SU-DHL-6 (cell line): ENCODE measurements at regions not wholly inside any gene's neighbourhood (a gene's known extent, or its start where the extent isn't known, plus 50 kb on each side); places are given as distances from the start of the nearest gene placed in this dataset.

Experiments used
- H2AFZ ChIP-seq: fragments of 200-600 bp; sonication (generic); 2 replicates; pipeline ENCODE4 v1.6.1; 2014; ENCODE audit warnings: low read depth, mild to moderate bottlenecking, moderate library complexity, mixed read lengths, antibody characterized with exemption, low read length; ENCODE audit not compliant: severe bottlenecking
- H3F3A ChIP-seq: fragments of 200-600 bp; shearing (Covaris generic); 2 replicates; pipeline ENCODE4 v1.6.0; 2016; ENCODE audit warnings: antibody characterized with exemption, mild to moderate bottlenecking; ENCODE audit not compliant: insufficient read depth
- H3K27ac ChIP-seq: fragments of 200-600 bp; sonication (generic); 2 replicates; pipeline ENCODE4 v1.5.1; 2016; ENCODE audit warnings: low read depth, mild to moderate bottlenecking, low read length, moderate library complexity, mixed read lengths
- H3K27me3 ChIP-seq: fragments of 200-600 bp; sonication (generic), shearing (Covaris generic); 2 replicates; pipeline ENCODE4 v1.6.0; 2014; ENCODE audit warnings: mild to moderate bottlenecking, low read length
- H3K36me3 ChIP-seq: fragments of 200-600 bp; sonication (generic); 2 replicates; pipeline ENCODE4 v1.6.1; 2014; ENCODE audit warnings: mild to moderate bottlenecking, low read length, mixed read lengths
- H3K4me2 ChIP-seq: fragments of 300-600, 200-600 bp; shearing (Covaris generic), sonication (generic); 2 replicates; pipeline ENCODE4 v1.6.0; 2014; ENCODE audit warnings: low read length, low read depth, mild to moderate bottlenecking; ENCODE audit not compliant: poor library complexity, severe bottlenecking
- H3K4me3 ChIP-seq: fragments of 200-600 bp; sonication (generic); 2 replicates; pipeline ENCODE4 v1.5.1; 2014; ENCODE audit warnings: antibody characterized with exemption, low read length, mild to moderate bottlenecking, mixed read lengths; ENCODE audit not compliant: insufficient read depth, poor library complexity, severe bottlenecking
- H3K79me2 ChIP-seq: fragments of 200-600 bp; sonication (generic); 2 replicates; pipeline ENCODE4 v1.6.1; 2014; ENCODE audit warnings: mild to moderate bottlenecking, low read length, moderate library complexity; ENCODE audit not compliant: insufficient read depth
- H3K9ac ChIP-seq: fragments of 200-600 bp; sonication (generic); 2 replicates; pipeline ENCODE4 v1.7.0; 2014; ENCODE audit warnings: mild to moderate bottlenecking, low read length
- H3K9me2 ChIP-seq: fragments of 200-600 bp; sonication (generic); replicated peaks from 2 replicates; pipeline ENCODE4 v1.6.1; 2014; ENCODE audit warnings: low read length; ENCODE audit not compliant: insufficient read depth
- H3K9me3 ChIP-seq: fragments of 200-600 bp; sonication (generic); 2 replicates; pipeline ENCODE4 v1.6.1; 2014; ENCODE audit warnings: low read length, mixed read lengths; ENCODE audit not compliant: insufficient read depth
- H4K20me1 ChIP-seq: fragments of 200-600 bp; sonication (generic); 2 replicates; pipeline ENCODE4 v1.6.1; 2014; ENCODE audit warnings: low read depth, mild to moderate bottlenecking, antibody characterized with exemption, low read length, moderate library complexity, mixed read lengths
- CTCF ChIP-seq: fragments of 200-600 bp; sonication (generic); IDR thresholded peaks from one replicate; pipeline ENCODE4 v1.5.1; 2017; ENCODE audit warnings: antibody characterized with exemption, mild to moderate bottlenecking, low read length, moderate library complexity; ENCODE audit not compliant: insufficient read depth, poor library complexity, severe bottlenecking
- EZH2phosphoT487 ChIP-seq: fragments of 200-600 bp; sonication (generic), shearing (Covaris generic); conservative IDR thresholded peaks from 2 replicates; pipeline ENCODE4 v1.6.1; 2018; ENCODE audit warnings: mild to moderate bottlenecking, antibody characterized with exemption, low read length, moderate library complexity, mixed read lengths

GRCh38 chr2:160956243-160956802 lies 203.9 kb upstream of the TANK start:
- Histone ChIP-seq H3K27ac (no peak overlapping the region), H3K79me2 (no peaks in the 10 kb centered on the region), H3K4me2 (no peak overlapping the region), H3K4me3 (no peak overlapping the region), H3K9ac (no peak overlapping the region), H3K27me3 (no peaks in the 10 kb centered on the region), H4K20me1 (no peaks in the 10 kb centered on the region), H2AFZ (no peak overlapping the region), H3K36me3 (no peaks in the 10 kb centered on the region), H3K9me3 (no peaks in the 10 kb centered on the region), H3F3A (no peaks in the 10 kb centered on the region), H3K9me2 (no peaks in the 10 kb centered on the region)
- TF ChIP-seq EZH2phosphoT487 (no peak), CTCF (no peak)

- no peaks in the 10 kb centered on the region for H3K79me2 ChIP-seq
- H3K27me3 ChIP-seq = no peaks in the 10 kb centered on the region
- no peaks in the 10 kb centered on the region for H3K9me2 ChIP-seq
- H3K4me2 ChIP-seq = no peak overlapping the region
- no peak overlapping the region for H3K9ac ChIP-seq
- H4K20me1 ChIP-seq = no peaks in the 10 kb centered on the region
- no peaks in the 10 kb centered on the region for H3K9me3 ChIP-seq
- H3K36me3 ChIP-seq = no peaks in the 10 kb centered on the region
- TF ChIP-seq CTCF = no peak
- TF ChIP-seq EZH2phosphoT487 = no peak
- no peak overlapping the region for H3K27ac ChIP-seq
- no peak overlapping the region for H3K4me3 ChIP-seq
- no peak overlapping the region for H2AFZ ChIP-seq
- no peaks in the 10 kb centered on the region for H3F3A ChIP-seq
Observed at GRCh38 chr2:160963957-160964356, 196.3 kb upstream of the TANK start.

DNA sequence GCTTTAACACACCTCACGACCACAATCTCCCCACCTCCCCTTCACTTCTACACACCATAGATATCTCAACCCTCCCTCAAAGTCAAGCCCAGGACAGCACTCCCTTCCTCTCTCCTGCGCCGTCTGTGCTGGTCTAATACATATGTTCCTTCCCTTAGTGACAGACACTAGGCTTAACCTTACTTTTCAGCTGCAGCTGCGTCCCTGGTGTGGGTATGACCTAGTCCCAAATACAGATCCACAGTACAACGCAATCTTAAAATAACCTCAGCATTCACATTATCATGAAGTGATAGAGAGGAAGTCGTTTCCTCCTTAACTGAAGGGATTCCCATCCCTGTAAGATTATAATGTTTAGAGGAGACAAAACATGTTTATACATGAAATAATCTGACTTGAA lies 192.7 kb upstream of the TANK start:
- Histone ChIP-seq H3K79me2 (no peaks in the 10 kb centered on the region), H3K4me2 (no peak overlapping the region), H3K9me3 (no peaks in the 10 kb centered on the region), H3K4me3 (no peak overlapping the region), H3F3A (no peaks in the 10 kb centered on the region), H2AFZ (no peak overlapping the region), H3K27ac (no peak overlapping the region), H3K9me2 (no peaks in the 10 kb centered on the region), H4K20me1 (no peaks in the 10 kb centered on the region), H3K27me3 (no peaks in the 10 kb centered on the region), H3K9ac (no peak overlapping the region), H3K36me3 (no peaks in the 10 kb centered on the region)
- TF ChIP-seq CTCF = no peak
- TF ChIP-seq EZH2phosphoT487 = no peak
